Cardiac fibroblast (primary cell): ENCODE measurements at regions not wholly inside any gene's neighbourhood (a gene's known extent, or its start where the extent isn't known, plus 50 kb on each side); places are given as distances from the start of the nearest gene placed in this dataset.

Experiments
- DNase-seq, 2 donors: peaks; one replicate each; pipeline versions ENCODE4 v3.0.0 to v3.0.0-alpha.2; 2010; ENCODE audit warnings: low read depth in 2 of 2
- H3K4me3 ChIP-seq, 2 donors: replicated peaks in 1 of 2; 1 replicate in 1 of 2; 2 replicates in 1 of 2; pipeline ENCODE4 v1.5.1; 2011; ENCODE audit warnings: low read depth in 2 of 2, low read length in 2 of 2, mild to moderate bottlenecking in 2 of 2, moderate library complexity in 1 of 2
- TF ChIP-seq, protein P1 (sequence below): IDR thresholded peaks from one replicate; pipeline ENCODE4 v1.5.1; 2011; ENCODE audit warnings: low read depth, mild to moderate bottlenecking, low read length, inconsistent platforms

DNA sequence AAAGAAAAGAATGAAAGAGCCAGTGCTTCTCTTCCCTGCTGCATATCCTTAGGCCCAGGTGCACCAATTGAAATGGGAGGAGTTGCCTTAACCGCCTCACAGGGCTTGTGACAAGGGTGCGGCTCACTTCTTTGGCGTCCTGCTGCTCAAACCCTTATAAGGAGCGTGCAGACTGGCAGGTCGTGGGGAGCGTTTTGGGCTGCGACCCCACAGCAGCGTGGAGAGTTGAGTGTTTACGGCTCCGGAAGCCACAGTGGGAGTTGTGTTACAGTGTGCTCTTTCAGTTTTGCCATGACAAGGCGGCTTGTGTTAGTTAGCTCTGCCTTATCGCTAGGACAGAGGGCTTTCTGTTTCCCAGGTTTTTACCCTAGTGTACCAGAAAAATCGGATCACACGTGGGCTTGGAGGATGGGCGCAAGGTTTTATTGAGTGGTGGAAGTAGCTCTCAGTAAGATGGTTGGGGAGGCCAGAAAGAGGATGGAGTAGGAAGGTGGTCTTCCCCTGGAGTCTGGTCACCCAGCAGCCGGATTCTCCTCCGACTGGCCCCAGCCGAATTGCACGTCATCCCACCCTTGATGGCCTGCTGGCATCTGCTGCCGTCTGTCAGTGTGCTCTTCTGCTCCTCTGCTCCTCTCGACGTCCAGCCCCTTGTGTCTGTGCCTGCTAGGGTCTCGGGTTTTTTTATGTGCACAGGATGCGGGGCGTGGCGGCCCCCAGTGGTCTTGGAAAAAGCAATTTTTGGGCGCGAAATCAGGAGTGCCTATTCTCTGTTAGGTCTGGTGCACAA lies 718.9 kb downstream of the ARAP2 start:
- TF ChIP-seq, protein P1, sequence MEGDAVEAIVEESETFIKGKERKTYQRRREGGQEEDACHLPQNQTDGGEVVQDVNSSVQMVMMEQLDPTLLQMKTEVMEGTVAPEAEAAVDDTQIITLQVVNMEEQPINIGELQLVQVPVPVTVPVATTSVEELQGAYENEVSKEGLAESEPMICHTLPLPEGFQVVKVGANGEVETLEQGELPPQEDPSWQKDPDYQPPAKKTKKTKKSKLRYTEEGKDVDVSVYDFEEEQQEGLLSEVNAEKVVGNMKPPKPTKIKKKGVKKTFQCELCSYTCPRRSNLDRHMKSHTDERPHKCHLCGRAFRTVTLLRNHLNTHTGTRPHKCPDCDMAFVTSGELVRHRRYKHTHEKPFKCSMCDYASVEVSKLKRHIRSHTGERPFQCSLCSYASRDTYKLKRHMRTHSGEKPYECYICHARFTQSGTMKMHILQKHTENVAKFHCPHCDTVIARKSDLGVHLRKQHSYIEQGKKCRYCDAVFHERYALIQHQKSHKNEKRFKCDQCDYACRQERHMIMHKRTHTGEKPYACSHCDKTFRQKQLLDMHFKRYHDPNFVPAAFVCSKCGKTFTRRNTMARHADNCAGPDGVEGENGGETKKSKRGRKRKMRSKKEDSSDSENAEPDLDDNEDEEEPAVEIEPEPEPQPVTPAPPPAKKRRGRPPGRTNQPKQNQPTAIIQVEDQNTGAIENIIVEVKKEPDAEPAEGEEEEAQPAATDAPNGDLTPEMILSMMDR: no peak
- no peak for DNase-seq
- H3K4me3 ChIP-seq: no peak overlapping the region

DNA sequence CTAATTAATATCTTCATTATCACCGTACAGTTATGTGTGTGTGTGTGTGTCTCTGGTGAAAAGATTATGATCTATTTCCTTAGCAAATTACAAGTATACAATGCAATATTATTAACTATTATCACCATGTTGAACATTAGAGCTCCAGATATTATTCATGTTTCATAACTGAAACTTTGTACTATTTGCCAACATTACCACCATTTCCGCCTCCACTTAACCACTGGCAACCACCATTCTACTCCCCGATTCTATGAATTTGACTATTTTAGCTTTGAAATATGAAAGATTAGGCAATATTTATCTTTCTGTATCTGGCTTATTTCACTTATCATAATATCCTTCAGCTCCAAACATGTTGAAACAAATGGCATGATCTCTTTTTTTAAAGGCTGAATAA lies 717.9 kb downstream of the ARAP2 start:
- TF ChIP-seq, protein P1: no peak
- no peak for DNase-seq
- no peak overlapping the region for H3K4me3 ChIP-seq

DNA sequence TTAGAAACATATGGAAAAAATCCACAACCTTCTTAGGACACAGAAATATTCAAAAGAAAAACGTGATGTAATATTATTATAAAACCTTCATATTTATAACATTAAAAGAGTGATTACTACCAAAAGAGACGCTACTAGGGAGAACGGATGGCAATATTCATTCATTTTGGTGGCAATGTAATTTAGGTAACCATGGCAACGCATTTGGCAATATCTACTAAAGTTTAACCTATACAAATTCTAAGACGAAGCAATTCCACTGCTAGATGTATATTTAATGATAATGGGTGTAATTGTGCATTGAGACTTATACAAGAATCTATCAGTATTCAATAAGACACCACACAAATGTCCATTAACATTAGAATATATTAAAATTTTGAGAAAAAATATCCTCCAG lies 709.4 kb downstream of the ARAP2 start:
- TF ChIP-seq, protein P1: no peak
- no peak for DNase-seq
- no peak overlapping the region for H3K4me3 ChIP-seq

DNA sequence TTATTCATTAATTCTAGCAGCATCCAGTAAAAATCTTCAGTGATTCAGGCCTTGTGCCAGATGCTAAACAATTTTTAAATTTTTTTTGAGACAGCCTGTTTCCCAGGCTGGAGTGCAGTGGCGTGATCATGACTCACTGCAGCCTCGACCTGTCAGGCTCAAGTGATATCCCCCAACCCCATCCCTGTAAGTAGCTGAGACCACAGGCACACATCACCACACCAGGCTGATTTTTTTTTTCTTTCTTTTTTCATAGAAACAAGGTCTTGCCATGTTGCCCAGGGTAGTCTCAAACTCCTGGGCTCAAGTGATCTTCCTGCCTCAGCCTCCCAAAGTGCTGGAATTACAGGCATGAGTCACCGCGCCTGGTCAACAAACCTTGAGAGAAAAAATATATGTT lies 705.5 kb downstream of the ARAP2 start:
- peak in 1 of 2 donors; percentile 0 for DNase-seq
- TF ChIP-seq, protein P1: no peak
- no peak overlapping the region for H3K4me3 ChIP-seq

DNA sequence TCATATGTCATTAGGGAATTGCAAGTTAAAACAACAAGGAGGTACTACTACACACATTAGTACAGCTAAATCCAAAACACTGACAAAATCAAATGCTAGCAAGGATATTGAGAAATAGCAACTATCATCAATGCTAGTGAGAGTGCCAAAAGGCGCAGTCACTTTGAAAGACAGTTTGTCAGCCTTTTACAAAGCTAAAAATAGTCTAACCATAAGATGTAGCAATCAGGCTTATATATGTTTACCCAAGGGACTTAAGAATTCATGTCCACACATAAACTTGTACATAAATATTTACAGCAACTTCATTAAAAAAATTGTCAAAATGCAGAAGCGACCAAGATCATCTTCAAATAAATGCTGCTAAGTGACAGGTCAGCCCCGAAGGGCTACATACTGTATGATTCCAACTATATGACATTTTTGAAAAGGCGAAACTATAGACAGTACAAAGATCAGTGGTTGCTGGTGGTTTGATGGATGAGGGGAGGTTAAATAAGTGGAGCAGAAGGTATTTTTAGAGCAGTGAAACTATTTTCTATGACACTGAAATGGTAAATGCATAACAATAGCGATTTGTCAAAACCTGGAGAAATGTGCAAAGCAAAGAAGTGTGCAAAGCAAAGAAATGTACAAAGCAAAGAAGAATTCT lies 704.8 kb downstream of the ARAP2 start:
- TF ChIP-seq, protein P1: no peak

DNA sequence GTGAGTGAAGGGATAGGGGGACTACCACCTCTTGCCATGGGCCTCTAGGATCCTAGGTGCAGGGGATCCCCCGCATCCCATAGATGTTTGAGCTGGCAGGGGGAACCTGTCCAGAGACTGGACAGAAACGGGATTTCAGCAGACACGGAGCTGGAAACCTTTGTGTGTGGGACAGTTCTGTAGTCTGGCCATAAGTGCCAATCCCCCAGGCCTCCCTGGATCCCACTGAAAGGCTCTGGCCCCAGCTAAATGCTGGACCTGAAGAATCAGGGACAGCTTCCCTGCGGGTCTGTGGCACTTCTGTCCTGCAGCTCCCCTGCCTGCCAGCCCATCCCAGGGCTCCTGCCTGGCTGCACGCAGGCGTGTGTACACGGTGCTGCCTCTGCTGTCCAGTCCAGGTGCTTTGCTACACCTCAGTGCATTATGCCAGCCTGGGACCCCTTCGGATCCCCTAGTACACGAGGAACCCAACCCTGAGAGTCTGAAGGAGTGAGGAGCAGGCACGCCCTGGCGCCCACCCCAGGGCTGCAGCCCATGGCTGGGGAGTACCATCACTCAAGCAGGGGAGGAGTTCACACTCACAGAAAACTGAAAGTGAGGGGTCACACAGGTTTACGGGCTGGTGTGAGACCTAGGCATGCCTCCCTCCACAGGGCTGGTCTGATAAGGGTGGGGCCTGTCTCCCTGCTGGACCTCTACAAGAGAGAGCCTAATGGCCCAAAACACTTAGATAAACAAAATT lies 703.0 kb downstream of the ARAP2 start:
- H3K4me3 ChIP-seq: no peak overlapping the region
- TF ChIP-seq, protein P1: no peak
- DNase-seq: no peak

More for the DNA sequence above, 704.8 kb downstream of the ARAP2 start:
- no peak overlapping the region for H3K4me3 ChIP-seq
- DNase-seq: no peak
